D341Med (cell line): ENCODE measurements at regions not wholly inside any gene's neighbourhood (a gene's known extent, or its start where the extent isn't known, plus 50 kb on each side); places are given as distances from the start of the nearest gene placed in this dataset.

Experiments used
- DNase-seq: peaks from one replicate; pipeline ENCODE4 v3.0.0; 2012; ENCODE audit warnings: low spot score

- no peak for DNase-seq
These were observed 137.4 kb upstream of the RBMS1 start for GRCh38 chr2:160630801-160631590.

GRCh38 chr2:160632084-160632975 lies 138.7 kb upstream of the RBMS1 start:
- DNase-seq: no peak

GRCh38 chr2:160634436-160634835 lies 140.8 kb upstream of the RBMS1 start:
- no peak for DNase-seq

- no peak for DNase-seq
These were observed 141.9 kb upstream of the RBMS1 start for GRCh38 chr2:160635488-160635887.

GRCh38 chr2:160639472-160639871 lies 145.9 kb upstream of the RBMS1 start:
- DNase-seq: no peak

- no peak for DNase-seq
These were observed 153.3 kb upstream of the RBMS1 start for GRCh38 chr2:160646684-160647444.

- DNase-seq: no peak
These were observed 154.5 kb upstream of the RBMS1 start for GRCh38 chr2:160647967-160648685.

GRCh38 chr2:160649698-160650097 lies 156.1 kb upstream of the RBMS1 start:
- no peak for DNase-seq

GRCh38 chr2:160650196-160651118 lies 156.8 kb upstream of the RBMS1 start:
- DNase-seq: no peak

GRCh38 chr2:160651416-160652200 lies 158.0 kb upstream of the RBMS1 start:
- DNase-seq: no peak

GRCh38 chr2:160652236-160652635 lies 158.6 kb upstream of the RBMS1 start:
- DNase-seq: no peak

GRCh38 chr2:160657196-160657595 lies 163.6 kb upstream of the RBMS1 start:
- DNase-seq: no peak

GRCh38 chr2:160658851-160659250 lies 165.2 kb upstream of the RBMS1 start:
- no peak for DNase-seq

- no peak for DNase-seq
These were observed 167.1 kb upstream of the RBMS1 start for GRCh38 chr2:160660741-160661140.

- DNase-seq: no peak
These were observed 171.1 kb upstream of the RBMS1 start for GRCh38 chr2:160664603-160665140.

- no peak for DNase-seq
These were observed 172.8 kb upstream of the RBMS1 start for GRCh38 chr2:160666154-160667060.

- no peak for DNase-seq
These were observed 174.2 kb upstream of the RBMS1 start for GRCh38 chr2:160667811-160668210.

- DNase-seq: no peak
These were observed 177.0 kb upstream of the RBMS1 start for GRCh38 chr2:160670618-160671017.
